Colonic mucosa (tissue), 4 donors: ENCODE measurements at regions not wholly inside any gene's neighbourhood (a gene's known extent, or its start where the extent isn't known, plus 50 kb on each side); places are given as distances from the start of the nearest gene placed in this dataset.

Experiments
- DNase-seq: peaks from one replicate; pipeline ENCODE4 v3.0.0-alpha.2; 2020
- H3K27ac ChIP-seq: fragments of 200-600 bp; one replicate; pipeline ENCODE4 v1.8.0; 2021
- H3K27me3 ChIP-seq: fragments of 200-600 bp; one replicate; pipeline ENCODE4 v1.8.0; 2021
- H3K36me3 ChIP-seq: fragments of 200-600 bp; one replicate; pipeline ENCODE4 v1.8.0; 2021
- H3K4me1 ChIP-seq: fragments of 200-600 bp; one replicate; pipeline ENCODE4 v1.8.0; 2021; ENCODE audit warnings: mild to moderate bottlenecking
- H3K4me3 ChIP-seq: fragments of 200-600 bp; one replicate; pipeline ENCODE4 v1.8.0; 2021
- H3K9ac ChIP-seq, 2 donors: one replicate each; pipeline ENCODE4 v1.7.0; 2013; ENCODE audit warnings: control low read depth in 2 of 2, low read depth in 2 of 2, low read length in 2 of 2
- H3K9me3 ChIP-seq: fragments of 200-600 bp; one replicate; pipeline ENCODE4 v1.8.0; 2021
- intact Hi-C: fragments of 100-400 bp; cut with DNase I; formaldehyde crosslinking; loops from one replicate; pipeline ENCODE4 v1.14.1; 2022
- TF ChIP-seq, protein P1 (sequence below): fragments of 200-600 bp; IDR thresholded peaks from one replicate; pipeline ENCODE4 v1.8.0; 2022; ENCODE audit warnings: antibody characterized with exemption, mild to moderate bottlenecking
- donor health status: healthy.
- donor health status: DM: no; HTN: no; CAD: no.
- donor health status: DM: no; HTN: no; CAD: no.

GRCh38 chr17:64767269-64767997 lies 105.3 kb upstream of the SMURF2 start:
- no peak for DNase-seq
- no peak overlapping the region for H3K4me3 ChIP-seq

DNA sequence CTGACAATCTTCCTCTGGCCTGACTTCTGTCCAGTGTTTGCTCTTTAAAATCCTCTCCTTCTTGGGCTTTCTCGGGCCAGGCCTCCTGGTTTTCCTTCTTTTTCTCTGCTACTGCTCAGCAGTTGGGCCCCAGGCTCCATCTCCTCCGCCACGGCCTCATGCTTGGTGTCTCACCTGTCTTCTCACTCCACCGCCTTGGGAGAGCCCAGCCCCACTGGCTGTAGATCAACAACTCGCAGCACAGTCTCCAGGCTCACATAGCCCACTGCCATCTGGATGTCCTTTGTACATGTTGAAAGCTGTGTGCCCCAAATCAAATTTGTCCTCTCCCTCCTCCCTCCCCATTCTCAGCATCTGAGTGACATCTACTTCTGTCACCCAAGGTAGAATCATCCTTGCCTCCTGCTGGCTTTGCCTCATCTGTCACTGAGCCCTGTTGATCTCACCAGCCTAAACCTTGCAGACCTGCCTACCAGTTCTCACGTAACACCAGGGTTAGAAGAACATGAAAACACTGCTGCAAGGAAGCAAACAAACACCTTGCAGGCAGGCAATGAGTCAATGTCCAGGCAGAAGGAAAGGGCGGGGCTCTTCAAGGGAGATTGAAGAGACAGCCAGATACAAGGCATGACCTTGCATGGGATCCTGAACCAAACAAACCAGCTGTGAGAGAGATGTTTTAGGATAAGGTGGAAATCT lies 103.2 kb upstream of the SMURF2 start:
- no peaks in the 10 kb centered on the region for H3K9me3 ChIP-seq
- H3K4me3 ChIP-seq = no peak overlapping the region
- no peak overlapping the region for H3K9ac ChIP-seq
- no peaks in the 10 kb centered on the region for H3K4me1 ChIP-seq
- H3K36me3 ChIP-seq = no peaks in the 10 kb centered on the region
- intact Hi-C loops = no loop called here
- H3K27me3 ChIP-seq = no peaks in the 10 kb centered on the region
- H3K27ac ChIP-seq = no peak overlapping the region
- TF ChIP-seq, protein P1, sequence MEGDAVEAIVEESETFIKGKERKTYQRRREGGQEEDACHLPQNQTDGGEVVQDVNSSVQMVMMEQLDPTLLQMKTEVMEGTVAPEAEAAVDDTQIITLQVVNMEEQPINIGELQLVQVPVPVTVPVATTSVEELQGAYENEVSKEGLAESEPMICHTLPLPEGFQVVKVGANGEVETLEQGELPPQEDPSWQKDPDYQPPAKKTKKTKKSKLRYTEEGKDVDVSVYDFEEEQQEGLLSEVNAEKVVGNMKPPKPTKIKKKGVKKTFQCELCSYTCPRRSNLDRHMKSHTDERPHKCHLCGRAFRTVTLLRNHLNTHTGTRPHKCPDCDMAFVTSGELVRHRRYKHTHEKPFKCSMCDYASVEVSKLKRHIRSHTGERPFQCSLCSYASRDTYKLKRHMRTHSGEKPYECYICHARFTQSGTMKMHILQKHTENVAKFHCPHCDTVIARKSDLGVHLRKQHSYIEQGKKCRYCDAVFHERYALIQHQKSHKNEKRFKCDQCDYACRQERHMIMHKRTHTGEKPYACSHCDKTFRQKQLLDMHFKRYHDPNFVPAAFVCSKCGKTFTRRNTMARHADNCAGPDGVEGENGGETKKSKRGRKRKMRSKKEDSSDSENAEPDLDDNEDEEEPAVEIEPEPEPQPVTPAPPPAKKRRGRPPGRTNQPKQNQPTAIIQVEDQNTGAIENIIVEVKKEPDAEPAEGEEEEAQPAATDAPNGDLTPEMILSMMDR = no peak
- no peak for DNase-seq

More at GRCh38 chr17:64767269-64767997, 105.3 kb upstream of the SMURF2 start:
- intact Hi-C loops = no loop called here
- Histone ChIP-seq H3K27ac (no peak overlapping the region), H3K9me3 (no peaks in the 10 kb centered on the region), H3K4me1 (no peaks in the 10 kb centered on the region), H3K36me3 (no peaks in the 10 kb centered on the region), H3K27me3 (no peaks in the 10 kb centered on the region), H3K9ac (no peak overlapping the region)
- TF ChIP-seq, protein P1 = no peak

DNA sequence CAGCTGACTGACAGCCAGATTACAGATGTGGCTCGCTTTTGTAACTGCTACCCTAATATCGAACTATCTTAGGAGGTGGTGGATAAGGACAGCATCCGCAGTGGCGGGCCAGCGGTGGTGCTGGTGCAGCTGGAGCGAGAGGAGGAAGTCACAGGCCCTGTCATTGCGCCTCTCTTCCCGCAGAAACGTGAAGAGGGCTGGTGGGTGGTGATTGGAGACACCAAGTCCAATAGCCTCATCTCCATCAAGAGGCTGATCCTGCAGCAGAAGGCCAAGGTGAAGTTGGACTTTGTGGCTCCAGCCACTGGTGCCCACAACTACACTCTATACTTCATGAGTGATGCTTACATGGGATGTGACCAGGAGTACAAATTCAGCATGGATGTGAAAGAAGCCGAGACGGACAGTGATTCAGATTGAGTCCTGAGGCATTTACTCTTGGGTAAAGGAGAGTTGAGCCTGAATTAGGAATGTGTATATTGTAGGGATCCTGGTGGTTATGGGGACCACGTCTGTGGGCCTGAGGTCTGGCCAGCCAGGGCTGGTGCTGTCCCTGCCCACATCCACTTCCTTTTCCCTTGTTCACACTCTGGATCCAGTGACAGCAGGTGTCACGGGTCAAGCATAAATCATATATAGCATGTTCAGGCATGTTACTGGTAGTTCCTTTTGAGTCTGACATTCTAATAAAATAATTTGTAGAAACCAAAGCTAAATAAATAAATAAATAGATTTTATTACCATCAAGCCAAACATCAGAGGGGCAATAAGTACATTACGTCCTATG lies 89.0 kb upstream of the SMURF2 start:
- intact Hi-C loops = no loop called here
- no peak for DNase-seq
- H3K9me3 ChIP-seq = no peaks in the 10 kb centered on the region
- H3K36me3 ChIP-seq = peaks cover 7% of the 10 kb centered on the region
- TF ChIP-seq, protein P1 = no peak
- H3K9ac ChIP-seq = no peak overlapping the region
- H3K27ac ChIP-seq = no peak overlapping the region
- H3K27me3 ChIP-seq = no peaks in the 10 kb centered on the region
- H3K4me3 ChIP-seq = no peak overlapping the region
- H3K4me1 ChIP-seq = no peaks in the 10 kb centered on the region

- Histone ChIP-seq H3K4me3 (no peak overlapping the region), H3K27ac (no peak overlapping the region), H3K4me1 (no peaks in the 10 kb centered on the region), H3K9me3 (no peaks in the 10 kb centered on the region), H3K36me3 (peaks cover 7% of the 10 kb centered on the region), H3K9ac (no peak overlapping the region), H3K27me3 (no peaks in the 10 kb centered on the region)
- intact Hi-C loops = no loop called here
- TF ChIP-seq, protein P1 = no peak
- DNase-seq = no peak
Measured at GRCh38 chr17:64750478-64750877, 88.4 kb upstream of the SMURF2 start.

DNA sequence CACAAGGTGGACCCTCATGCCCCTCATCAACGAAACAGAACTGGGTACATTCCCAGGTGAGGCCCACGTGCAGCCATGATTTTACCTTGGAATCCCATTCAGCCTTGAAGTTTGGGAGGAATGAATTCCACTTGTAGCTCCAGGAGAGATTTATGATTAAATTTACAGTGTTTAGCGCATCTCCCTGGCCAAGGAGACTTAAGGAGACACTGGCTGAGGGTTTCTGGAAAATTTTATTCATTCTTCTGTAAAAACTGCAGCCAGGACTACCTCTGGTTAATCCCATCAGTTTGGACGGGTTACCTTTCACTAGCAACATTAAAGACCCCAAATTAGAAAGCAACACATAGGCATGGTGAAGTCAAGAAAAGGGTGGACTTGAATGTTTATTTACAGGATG lies 87.2 kb upstream of the SMURF2 start:
- TF ChIP-seq, protein P1 = no peak
- intact Hi-C loops = no loop called here
- H3K36me3 ChIP-seq = peaks cover 7% of the 10 kb centered on the region

More for the DNA sequence above, 87.2 kb upstream of the SMURF2 start:
- H3K27ac ChIP-seq = no peak overlapping the region
- H3K27me3 ChIP-seq = no peaks in the 10 kb centered on the region
- no peak for DNase-seq
- no peaks in the 10 kb centered on the region for H3K4me1 ChIP-seq
- H3K4me3 ChIP-seq = no peak overlapping the region
- no peaks in the 10 kb centered on the region for H3K9me3 ChIP-seq
- H3K9ac ChIP-seq = no peak overlapping the region
